Right lobe of liver (tissue), 4 donors: ENCODE measurements at regions not wholly inside any gene's neighbourhood (a gene's known extent, or its start where the extent isn't known, plus 50 kb on each side); places are given as distances from the start of the nearest gene placed in this dataset.

Experiments
- CTCF ChIP-seq, 4 donors: fragments of 200-600 bp in 3 of 4; fragments of 450-650 bp in 1 of 4; IDR thresholded peaks; one replicate each; pipeline versions ENCODE4 v1.5.1 to v1.8.0; 2016 to 2022; ENCODE audit warnings: antibody characterized with exemption in 4 of 4, mild to moderate bottlenecking in 2 of 4
- POLR2A ChIP-seq: fragments of 450-650 bp; IDR thresholded peaks from one replicate; pipeline ENCODE4 v1.6.1; 2017; ENCODE audit warnings: antibody characterized with exemption, mild to moderate bottlenecking
- donor health status: DM: no; HTN: no; CAD: no.
- donor health status: DM: no; HTN: no; CAD: no.
- donor health status: DM: no; HTN: yes; CAD: no.

GRCh38 chr9:87020169-87020950 is 73.1 kb upstream of the GAS1 start:
- TF ChIP-seq CTCF (IDR thresholded peaks at IDR 0.05), result no peak
- TF ChIP-seq POLR2A, result no peak
